ENCODE measurements at regions not wholly inside any gene's neighbourhood (a gene's known extent, or its start where the extent isn't known, plus 50 kb on each side); places are given as distances from the start of the nearest gene placed in this dataset.

- TF ChIP-seq CTCF (IDR thresholded peaks at IDR 0.05; ENCODE audit: low read length) (no peak), EZH2 (IDR thresholded peaks at IDR 0.05; ENCODE audit: borderline replicate concordance, low read length) (no peak)
These were observed 85.2 kb upstream of the NCOR2 start for GRCh38 chr12:124652661-124653060.

Data from OCI-LY1 (cell line).